Epithelial cell of proximal tubule (primary cell): ENCODE measurements at regions not wholly inside any gene's neighbourhood (a gene's known extent, or its start where the extent isn't known, plus 50 kb on each side); places are given as distances from the start of the nearest gene placed in this dataset.
"Not testable (repeated sequence)": the region's sequence is repeated elsewhere in the genome, so short reads cannot be mapped to it uniquely, and the experiment has no call there.

Experiments used
- DNase-seq: peaks from one replicate; pipeline ENCODE4 v3.0.0-alpha.2; 2011; ENCODE audit warnings: low read depth
- H3K4me3 ChIP-seq: 2 replicates; pipeline ENCODE4 v1.5.1; 2011; ENCODE audit warnings: low read depth, mild to moderate bottlenecking, low read length
- CTCF ChIP-seq: conservative IDR thresholded peaks from 2 replicates; pipeline ENCODE4 v1.5.1; 2012; ENCODE audit warnings: low read depth, mild to moderate bottlenecking, low read length

GRCh38 chr7:6882321-6882721, 56.2 kb upstream of the CCZ1B start:
- not testable (repeated sequence) for H3K4me3 ChIP-seq, DNase-seq

GRCh38 chr7:6883756-6884155, 57.7 kb upstream of the CCZ1B start:
- H3K4me3 ChIP-seq = not testable (repeated sequence)

GRCh38 chr7:6886198-6886597, 60.1 kb upstream of the CCZ1B start:
- no peak for TF ChIP-seq CTCF
- no peak overlapping the region for H3K4me3 ChIP-seq
- DNase-seq = no peak

More at GRCh38 chr7:6883756-6884155, 57.7 kb upstream of the CCZ1B start:
- DNase-seq = not testable (repeated sequence)

GRCh38 chr7:6888267-6889045, 62.4 kb upstream of the CCZ1B start:
- not testable (repeated sequence) for H3K4me3 ChIP-seq, DNase-seq

- no peak for DNase-seq
- TF ChIP-seq CTCF = no peak
- no peak overlapping the region for H3K4me3 ChIP-seq
Measured at GRCh38 chr7:6889252-6889812, 63.3 kb upstream of the CCZ1B start.

- not testable (repeated sequence) for H3K4me3 ChIP-seq, DNase-seq
Measured at GRCh38 chr7:6902097-6902518, 76.0 kb upstream of the CCZ1B start.

GRCh38 chr7:6903289-6903688, 77.2 kb upstream of the CCZ1B start:
- DNase-seq, H3K4me3 ChIP-seq: not testable (repeated sequence)

GRCh38 chr7:6903792-6904191, 77.7 kb upstream of the CCZ1B start:
- H3K4me3 ChIP-seq, DNase-seq: not testable (repeated sequence)

GRCh38 chr7:6917258-6917657, 91.2 kb upstream of the CCZ1B start:
- TF ChIP-seq CTCF = no peak
- DNase-seq = no peak
- no peak overlapping the region for H3K4me3 ChIP-seq

GRCh38 chr7:6919169-6919568, 93.1 kb upstream of the CCZ1B start:
- not testable (repeated sequence) for DNase-seq, H3K4me3 ChIP-seq

GRCh38 chr7:6924523-6924922, 98.4 kb upstream of the CCZ1B start:
- not testable (repeated sequence) for DNase-seq, H3K4me3 ChIP-seq

- H3K4me3 ChIP-seq, DNase-seq: not testable (repeated sequence)
Measured at GRCh38 chr7:6926193-6927174, 100.4 kb upstream of the CCZ1B start.

GRCh38 chr7:6927643-6928042, 101.6 kb upstream of the CCZ1B start:
- H3K4me3 ChIP-seq, DNase-seq: not testable (repeated sequence)

GRCh38 chr7:6929588-6929987, 103.5 kb upstream of the CCZ1B start:
- DNase-seq, H3K4me3 ChIP-seq: not testable (repeated sequence)

GRCh38 chr7:6930081-6930635, 104.1 kb upstream of the CCZ1B start:
- not testable (repeated sequence) for DNase-seq, H3K4me3 ChIP-seq
